Stimulated activated CD4-positive, alpha-beta T cell treated with anti-CD3 and anti-CD28 coated beads, Interleukin-15, amount 100 ng/mL, for 24 hours (primary cell): ENCODE measurements at regions not wholly inside any gene's neighbourhood (a gene's known extent, or its start where the extent isn't known, plus 50 kb on each side); places are given as distances from the start of the nearest gene placed in this dataset.
"Not testable (repeated sequence)": the region's sequence is repeated elsewhere in the genome, so short reads cannot be mapped to it uniquely, and the experiment has no call there.

ENCODE experiments used
- DNase-seq: peaks from one replicate; pipeline ENCODE4 v3.0.0-alpha.2; 2020

DNA sequence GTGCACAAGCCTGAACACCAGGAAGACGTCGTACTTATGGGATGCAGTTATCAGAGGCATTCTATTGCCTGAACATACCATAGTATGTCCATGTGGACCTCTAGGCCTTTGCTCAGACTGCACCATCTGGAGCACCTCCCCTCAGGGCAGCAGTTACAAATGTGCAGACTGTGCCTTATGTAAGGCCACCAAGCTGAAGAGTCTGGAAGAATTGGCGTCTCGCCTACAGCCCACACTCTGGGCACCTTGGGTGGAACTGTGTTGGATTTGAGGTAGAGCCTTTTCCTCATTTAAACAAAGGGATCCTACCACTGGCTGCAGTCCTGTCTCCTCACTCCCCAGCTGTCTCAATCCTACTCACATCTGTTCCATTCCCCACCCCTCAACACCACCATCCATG, 204.3 kb upstream of the FRMD6 start:
- DNase-seq: no peak

DNA sequence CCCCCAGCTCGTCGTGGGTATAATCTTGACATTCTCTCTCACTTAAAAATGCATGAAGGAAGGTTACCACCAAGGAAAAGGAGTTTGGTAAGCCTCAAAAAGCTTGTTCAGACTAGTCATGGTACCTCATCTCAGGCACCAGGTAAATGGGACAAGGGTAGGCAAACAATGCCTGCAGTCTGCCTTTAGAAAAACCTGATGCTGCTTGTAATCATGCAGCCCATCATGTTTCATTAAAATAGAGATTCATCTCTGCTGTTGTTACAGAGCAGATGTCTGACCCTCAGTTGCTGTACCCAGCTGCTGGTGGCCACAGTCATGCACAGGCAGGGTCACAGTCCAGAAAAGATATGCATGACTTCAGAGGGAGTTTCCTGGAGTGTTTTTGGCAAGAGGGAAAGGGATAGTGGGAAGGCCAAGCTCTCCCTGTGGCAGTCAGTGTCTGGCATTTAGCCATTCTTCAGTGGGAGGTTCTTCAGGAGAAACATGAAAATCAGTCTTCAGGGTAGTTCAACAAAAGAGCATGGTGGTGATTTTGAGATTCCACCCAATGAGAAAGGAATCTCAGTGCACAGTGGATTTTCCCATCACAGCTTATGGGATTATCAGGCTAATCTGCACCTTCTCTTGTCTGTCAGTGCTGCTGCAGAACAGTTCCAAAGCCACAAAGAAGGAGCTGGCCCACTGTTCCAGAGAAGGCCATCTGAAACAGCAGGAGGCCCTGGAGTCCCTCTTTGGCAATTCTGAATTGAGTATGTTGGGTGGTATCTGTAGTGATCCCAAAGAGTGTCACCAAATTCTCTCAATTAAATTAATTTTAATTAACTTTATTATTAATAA, 202.7 kb upstream of the FRMD6 start:
- no peak for DNase-seq

DNA sequence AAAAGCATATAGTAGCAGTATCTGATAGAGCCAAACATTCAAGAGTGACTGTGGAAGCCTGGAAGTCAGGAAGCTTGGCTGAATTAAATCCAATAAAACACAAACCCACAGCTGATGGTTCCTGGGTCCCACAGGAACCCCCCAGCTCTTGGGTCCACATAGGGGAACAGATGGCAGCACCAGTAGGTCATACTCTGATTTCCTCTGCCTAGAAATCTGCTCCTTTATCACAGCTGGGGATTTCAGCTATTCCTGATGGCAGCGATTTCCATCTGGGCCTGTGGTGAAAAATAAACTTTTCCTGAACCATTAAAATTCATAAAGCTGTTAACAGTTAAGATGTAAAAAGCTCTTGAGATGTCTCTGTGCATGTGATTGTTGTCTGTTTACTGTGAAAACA, 202.0 kb upstream of the FRMD6 start:
- DNase-seq: no peak

DNA sequence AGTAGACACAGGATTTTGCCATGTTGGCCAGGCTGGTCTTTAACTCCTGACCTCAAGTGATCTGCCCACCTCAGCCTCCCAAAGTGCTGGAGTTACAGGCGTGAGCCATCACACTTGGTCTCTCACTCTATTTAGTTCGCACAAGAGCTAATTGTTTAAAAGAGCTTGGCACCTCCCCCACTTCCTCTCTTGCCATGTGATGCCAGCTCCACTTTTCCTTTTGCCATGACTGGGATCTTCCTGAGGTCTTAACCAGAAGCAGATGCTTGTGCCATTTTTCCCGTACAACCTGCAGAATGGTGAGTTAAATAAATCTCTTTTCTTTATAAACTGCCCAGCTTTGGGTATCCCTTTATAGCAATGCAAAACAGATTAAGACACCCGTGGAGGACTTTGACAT, 200.1 kb upstream of the FRMD6 start:
- no peak for DNase-seq

DNA sequence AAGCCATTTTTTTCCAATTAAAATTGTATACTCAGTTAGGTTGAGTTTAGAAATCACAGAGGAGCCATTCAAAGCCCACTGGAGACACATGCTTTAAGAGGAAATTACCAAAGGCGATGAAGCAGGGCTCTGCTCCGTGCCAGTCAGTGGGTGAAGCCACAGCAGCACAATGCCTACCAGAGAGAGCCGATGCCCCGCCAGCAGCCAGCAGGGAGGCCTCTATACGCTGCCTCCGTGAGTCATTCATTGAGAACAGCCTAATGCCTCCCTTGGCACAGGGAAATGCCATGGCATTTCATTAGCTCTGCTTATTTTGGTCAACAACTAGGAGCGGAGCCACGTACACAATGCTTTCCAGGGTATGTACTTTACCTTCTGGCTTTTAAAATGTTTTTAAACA, 197.8 kb upstream of the FRMD6 start:
- DNase-seq: no peak

DNA sequence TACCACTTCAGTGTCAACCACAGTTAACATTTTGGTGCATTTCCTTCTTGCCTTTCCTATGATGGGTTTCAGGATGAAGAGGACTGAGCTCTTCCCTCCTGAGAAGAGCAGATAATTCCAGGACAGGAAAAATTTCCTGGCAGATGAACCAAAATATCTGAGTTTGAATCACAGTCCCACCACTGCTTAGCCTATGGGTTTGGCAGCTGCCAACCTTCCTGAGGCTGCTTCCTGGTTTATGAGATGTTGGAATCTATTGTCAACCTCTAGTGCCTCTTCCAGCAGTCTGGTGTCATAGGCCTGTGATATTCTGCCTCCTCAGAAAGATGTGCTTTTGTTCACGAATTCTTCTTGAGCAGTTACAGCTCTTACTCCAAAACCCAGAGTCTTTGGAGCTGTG, 197.4 kb upstream of the FRMD6 start:
- no peak for DNase-seq

DNA sequence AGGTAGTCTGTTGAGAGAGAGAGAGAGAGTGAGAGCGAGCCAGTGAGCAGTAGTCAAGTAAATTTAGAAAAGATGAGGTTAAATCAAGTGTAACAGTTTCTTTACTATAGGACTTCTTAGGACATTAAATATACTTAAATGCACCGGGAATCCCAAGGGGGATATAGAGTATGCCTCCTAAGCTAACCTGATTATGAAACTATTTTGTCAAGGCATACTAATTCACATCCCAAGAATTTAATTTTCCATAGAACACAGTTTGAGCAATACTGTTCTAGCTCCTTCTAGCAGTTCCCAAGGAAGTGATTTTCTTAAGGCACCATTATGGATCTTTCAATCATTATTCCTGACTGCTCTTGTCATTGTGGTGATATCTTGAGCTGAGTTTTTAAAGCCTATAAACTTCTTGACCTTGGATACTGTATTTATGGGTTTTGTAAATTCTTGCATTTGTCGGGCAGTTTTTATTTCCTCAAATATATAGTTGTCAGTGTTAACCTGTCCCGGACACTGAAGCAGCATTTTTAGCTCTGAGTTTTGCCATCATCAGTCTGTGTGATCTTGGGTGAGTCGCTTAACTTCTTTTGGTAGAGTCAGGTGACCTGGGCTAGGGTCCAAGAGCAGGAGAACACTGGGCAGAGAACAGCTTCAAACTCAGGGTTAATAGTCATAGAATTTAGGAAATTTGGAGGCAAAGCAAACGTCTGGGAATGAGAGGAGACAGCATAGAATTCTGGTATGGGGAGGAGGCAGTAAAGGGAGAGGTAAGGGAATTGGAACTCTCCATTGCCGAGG, 196.5 kb upstream of the FRMD6 start:
- no peak for DNase-seq

DNA sequence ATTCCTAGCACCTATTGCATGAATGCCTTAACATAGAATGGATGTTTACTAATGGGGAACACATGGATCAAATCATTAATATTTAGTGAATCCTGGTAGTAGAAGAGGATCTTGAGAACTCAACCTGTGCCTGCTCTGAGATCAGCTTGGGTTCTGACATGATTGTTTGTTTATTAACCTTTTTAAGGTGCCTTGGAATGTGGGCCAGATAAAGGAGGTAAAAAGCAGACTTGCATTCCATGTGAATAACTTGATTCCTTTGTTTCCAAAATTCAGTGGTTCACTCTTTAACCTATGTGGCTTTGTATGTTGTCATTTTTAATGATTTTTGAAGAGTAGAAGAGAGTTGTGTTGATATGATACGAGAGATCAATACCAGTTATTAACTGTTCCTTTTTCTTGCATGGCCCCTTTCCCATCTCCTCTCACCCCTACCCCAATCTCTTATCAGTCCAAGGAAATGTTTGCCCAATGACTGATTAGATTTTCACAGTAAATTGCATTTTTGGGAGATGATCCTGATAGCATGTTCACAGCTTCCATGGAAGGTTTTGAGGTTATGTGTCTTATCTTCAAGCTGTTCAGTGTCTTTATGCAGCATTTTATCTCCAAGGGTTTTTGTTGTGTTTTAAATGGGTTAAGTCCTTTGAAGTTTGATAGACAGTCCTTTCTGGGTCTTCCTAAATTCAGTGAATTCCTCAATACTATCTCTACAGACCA, 193.7 kb upstream of the FRMD6 start:
- no peak for DNase-seq

DNA sequence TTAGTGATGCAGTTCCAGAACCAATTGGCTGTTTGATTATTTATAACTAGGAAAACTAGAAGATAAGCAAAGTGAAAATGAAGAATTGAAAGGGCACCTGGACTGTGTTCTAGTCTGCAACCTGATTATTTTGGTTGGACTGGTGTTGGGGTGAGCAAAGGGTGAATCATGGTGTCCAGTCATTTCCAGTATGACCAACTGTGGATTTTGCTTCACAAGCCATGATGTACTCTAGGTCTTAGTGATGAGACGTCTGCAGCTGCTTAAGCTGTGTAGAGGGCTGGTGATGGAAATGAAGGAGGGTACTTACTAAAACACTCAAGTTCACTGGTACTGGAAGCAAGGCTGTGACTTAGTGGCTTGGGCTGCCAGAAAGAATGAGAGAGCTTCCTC, 193.2 kb upstream of the FRMD6 start:
- DNase-seq: no peak

DNA sequence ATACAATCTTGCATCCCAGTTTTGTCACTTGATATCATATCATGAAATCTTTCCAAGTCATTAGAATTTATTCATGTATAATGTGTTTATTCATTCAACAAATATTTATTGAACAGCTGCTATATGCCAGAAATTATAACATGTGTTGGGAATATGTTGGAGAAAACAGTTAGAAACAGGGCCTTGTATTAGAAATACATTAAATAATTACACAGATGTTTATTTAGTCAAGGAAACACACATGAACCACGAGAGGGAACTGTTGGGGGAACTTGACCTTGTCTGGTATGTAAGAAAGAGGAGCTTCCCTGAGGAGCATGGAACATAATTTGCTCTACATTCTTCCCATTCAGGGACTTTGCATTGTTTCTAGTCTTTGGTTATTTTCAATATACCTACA, 191.7 kb upstream of the FRMD6 start:
- DNase-seq: no peak

DNA sequence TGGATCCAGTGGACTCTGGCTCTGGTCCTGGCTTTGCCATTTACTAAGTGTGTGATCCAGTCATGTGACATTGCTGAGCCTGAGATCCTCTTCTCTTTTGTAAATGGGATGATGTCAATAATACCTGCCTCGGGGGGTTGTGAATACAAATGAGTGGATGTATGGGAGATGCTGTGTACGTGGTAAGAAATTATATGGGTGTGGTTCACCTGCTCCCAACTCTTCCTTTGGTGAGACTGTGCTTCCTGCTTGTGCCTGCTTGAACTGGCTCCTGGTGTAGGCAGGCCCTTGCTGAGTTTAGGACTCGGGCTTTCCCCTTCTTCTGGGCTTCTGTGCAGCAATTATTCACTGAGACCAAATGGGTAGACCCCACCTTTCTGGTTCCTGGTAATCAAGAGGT, 189.5 kb upstream of the FRMD6 start:
- no peak for DNase-seq

DNA sequence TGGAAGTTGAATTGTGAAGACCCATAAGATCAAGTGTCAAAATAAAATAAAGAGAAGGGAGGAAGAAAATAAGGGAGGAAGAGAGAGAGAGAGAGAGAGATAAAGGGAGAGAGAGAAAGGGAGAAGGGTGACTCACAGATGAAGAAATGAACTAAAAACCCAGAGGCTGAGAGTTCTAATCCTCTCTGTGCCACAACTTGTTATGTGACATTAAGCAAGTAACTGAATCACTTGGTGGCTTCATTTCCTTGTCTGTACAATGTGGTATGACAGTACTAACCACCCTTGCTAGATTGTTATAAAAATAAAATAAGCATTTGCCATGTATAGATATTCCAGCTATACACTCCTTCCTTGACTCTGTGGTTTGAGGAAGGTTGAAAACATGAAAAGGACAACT, 189.0 kb upstream of the FRMD6 start:
- no peak for DNase-seq

DNA sequence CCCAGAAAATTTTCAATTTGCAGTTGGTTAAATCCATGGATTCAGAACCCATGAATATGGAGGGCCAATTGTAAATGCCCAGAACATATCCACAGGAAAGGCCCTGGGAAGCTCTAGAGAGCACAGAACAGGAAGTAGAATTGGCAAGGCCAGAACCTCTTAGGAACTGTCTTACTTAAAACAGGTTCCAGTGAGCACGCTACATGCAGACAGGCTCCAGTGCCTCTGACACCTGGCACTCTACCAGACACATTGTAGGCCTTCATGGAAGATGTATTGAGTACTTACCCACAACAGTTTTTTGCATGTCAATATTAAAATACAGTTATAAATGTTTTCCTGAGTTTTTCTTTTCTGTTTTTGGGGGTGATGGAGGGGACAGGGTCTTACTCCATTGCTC, 188.2 kb upstream of the FRMD6 start:
- no peak for DNase-seq

DNA sequence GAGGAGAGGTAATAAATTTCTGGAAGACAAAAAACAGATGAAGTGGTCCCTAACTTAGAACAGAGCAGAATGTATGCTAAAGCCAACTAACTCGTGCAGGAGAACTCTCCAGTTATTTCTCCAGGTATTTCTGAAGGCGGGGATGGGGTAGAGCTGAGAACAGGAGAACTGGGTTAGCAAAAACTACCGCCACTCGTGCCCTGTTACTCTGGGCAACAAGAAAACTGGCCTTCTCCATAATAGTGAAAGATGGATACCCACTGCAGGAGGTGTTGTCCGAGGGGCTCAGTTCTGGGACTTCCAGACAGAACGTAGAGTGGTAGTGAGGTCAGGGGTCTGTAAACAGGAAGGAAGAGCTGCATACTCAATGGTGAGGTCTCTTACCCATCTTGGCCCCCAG, 187.3 kb upstream of the FRMD6 start:
- no peak for DNase-seq

DNA sequence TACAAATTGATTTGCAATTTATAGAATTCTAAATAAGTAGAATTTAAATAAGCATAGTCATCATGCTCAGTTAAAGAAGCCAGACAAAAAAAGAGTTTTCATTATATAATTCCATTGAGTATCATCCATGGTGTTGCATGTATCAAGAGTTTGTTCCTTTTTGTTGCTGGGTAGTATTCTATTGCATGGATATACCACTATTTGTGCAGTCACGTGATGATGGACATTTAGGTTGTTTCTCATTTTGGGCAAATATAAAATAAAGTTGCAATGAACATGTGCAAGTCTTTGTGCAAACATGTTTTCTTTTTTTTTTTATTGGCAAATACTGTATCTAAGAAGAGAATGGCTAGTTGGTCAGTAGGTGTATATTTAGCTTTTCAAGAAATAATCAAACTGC, 186.2 kb upstream of the FRMD6 start:
- DNase-seq: no peak

DNA sequence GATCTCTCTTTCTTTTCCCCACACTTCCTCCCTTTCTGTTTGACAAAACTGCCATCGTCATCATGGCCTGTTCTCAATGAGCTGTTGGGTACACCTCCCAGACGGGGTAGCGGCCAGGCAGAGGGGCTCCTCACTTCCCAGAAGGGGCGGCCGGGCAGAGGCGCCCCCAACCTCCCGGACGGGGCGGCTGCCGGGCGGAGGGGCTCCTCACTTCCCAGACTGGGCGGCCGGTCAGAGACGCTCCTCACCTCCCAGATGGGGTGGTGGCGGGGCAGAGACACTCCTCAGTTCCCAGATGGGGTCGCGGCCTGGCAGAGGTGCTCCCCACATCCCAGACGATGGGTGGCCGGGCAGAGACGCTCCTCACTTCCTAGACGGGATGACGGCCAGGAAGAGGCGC, 184.3 kb upstream of the FRMD6 start:
- DNase-seq: not testable (repeated sequence)

DNA sequence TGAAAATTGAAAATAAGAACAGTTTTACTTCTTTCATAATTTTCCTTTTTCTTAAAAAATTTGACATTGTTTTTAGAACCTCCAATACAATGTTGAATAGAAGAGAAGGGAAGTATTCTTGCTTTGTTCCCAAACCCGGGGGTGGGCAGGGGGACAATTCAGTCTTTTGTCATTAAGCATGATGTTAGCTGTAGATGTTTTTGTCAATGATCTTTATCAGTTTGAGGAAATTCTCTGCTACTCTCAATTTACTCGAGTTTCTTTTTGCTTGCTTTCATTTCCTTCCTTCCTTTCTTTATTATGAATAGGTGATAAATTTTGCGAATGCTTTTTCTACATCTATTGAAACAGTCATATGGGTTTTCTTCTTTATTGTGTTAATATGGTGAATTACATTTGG, 183.2 kb upstream of the FRMD6 start:
- DNase-seq: no peak

DNA sequence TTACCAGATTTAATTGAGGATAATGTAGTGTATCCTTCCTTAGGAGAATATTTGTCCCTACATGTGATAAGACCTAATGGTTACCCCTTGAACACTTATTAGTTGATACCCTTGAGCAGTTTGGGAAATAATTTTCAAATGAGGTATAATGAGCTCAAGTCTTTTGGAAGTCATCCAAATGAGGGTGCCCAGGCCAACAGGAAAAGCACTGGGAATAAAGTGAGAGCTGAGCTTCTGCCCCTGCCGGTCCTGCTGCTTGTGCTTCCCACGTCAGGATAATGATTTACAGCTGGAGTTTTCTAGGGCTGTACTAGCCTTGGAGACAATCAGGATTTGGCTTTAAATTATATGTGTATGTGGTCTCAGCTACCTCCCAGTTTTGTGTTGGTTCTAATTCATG, 178.8 kb upstream of the FRMD6 start:
- no peak for DNase-seq

DNA sequence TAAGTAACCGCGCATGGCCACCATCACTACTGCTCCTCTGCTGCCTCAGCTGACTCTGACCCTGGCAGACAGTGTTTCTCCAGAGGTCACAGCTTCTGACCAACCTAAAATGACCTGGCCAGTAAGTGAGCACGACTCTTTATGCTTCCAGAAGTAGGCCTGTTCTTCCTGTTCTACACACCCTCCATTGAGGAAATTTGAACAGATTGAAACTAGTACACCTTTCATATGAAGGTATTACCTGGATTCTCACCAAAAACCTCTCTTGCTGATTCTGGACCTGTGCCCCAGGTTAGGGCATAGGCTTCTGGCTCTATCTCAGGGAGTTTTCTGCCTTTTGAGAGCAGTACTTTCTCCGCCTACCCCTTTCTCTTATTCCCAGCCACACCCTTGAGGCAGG, 178.4 kb upstream of the FRMD6 start:
- no peak for DNase-seq

DNA sequence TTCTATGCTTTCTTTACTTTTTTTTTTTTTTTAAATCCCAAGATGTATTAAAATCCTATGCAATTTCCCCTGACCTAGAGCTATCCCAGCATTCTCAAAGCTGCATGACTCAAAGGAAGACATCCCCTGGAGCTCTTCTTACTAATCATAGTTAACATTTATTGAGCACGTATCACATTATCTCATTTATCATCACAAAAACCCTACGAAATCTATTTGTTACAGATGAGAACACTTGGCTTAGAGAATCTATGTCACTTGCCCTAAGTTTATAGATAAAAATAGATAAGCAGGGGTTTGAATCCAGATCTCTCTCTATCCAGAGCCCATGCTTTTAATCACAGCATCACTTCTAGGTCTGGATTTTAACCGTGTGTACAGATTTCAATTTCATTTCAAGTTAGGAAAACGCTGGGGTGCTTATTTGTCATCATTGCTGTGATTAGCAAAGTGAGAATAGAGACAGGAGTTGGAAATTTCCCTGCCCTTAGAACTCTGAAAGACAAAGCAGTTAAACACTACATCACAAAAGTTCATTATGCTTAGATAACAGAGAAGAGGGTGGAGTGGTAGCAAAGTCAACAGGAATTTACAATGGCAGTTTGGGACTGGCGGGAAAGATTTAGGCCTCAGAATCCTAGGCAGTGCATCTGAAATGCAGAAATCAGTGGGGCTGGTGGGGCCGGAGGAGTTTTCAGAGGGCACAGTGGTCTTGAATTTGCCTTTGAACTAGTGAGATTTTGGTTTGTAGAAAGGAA, 177.7 kb upstream of the FRMD6 start:
- DNase-seq: no peak

DNA sequence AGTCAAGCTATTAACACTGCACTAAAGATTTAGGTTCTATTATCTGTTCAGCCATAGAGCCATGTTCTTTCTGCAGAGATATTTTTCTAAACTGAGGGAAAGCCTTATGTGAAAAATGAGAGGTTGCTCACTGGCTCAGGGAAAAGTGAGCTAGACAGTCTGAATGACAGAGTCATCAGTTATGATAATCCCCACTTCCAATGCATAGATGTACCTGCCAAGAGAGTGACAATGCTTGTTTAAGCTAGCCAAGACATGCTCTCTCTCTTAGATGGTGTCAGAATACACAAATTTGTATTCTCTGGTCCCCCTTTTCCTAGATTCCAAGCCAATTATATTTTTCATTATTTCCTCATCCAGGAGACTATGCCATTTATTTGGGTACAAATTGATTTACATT, 176.9 kb upstream of the FRMD6 start:
- no peak for DNase-seq

DNA sequence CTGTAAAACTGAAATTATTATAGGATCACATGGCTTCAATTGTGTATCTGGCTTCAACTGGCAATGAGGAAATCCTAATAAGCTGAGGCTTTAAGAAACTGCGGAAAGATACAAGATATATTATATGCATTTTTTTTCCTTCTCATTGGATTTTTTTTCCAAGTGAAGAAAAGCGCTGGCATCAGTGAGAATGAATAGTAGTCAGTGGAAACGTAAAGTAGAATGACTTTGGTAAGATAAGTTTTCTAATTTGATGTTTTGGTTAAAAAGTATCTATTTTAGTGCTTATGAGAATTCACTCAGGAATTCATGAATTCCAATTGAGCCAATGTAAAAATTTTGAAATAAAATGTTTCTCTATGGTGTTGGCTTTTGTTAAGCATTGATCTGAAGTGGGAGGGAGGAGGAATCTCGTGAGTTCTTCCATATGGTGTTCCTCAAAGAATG, 173.5 kb upstream of the FRMD6 start:
- no peak for DNase-seq
